H1 (cell line): ENCODE measurements at regions not wholly inside any gene's neighbourhood (a gene's known extent, or its start where the extent isn't known, plus 50 kb on each side); places are given as distances from the start of the nearest gene placed in this dataset.

Source experiments
- CHD2 ChIP-seq: IDR thresholded peaks from 2 replicates; pipeline ENCODE4 v1.6.1; 2012; ENCODE audit warnings: low read length, improper control_type of control experiment
- CTCF ChIP-seq, 3 experiments: IDR thresholded peaks; 1 replicate in 2 of 3; 2 replicates in 1 of 3; pipeline versions ENCODE4 v1.5.1 to v1.6.1; 2011; ENCODE audit warnings: low read length in 3 of 3, mild to moderate bottlenecking in 3 of 3, inconsistent platforms in 2 of 3, low read depth in 1 of 3, moderate library complexity in 1 of 3; ENCODE audit not compliant: insufficient read depth in 1 of 3; ENCODE audit errors: control extremely low read depth in 1 of 3
- JUN ChIP-seq: IDR thresholded peaks from 2 replicates; pipeline ENCODE4 v1.6.1; 2011; ENCODE audit warnings: low read depth, mild to moderate bottlenecking, improper control_type of control experiment, low read length
- JUND ChIP-seq: IDR thresholded peaks from 2 replicates; pipeline ENCODE4 v1.6.1; 2011; ENCODE audit warnings: mild to moderate bottlenecking, improper control_type of control experiment, low read length
- MAX ChIP-seq: IDR thresholded peaks from 2 replicates; pipeline ENCODE4 v1.6.1; 2012; ENCODE audit warnings: inconsistent platforms
- POLR2A ChIP-seq, 2 experiments: IDR thresholded peaks; 1 replicate in 1 of 2; 2 replicates in 1 of 2; pipeline ENCODE4 v1.6.1; 2011; ENCODE audit warnings: low read depth in 2 of 2, low read length in 2 of 2, mild to moderate bottlenecking in 2 of 2; ENCODE audit errors: control extremely low read depth in 1 of 2
- POLR2AphosphoS5 ChIP-seq: IDR thresholded peaks from 2 replicates; pipeline ENCODE4 v1.6.1; 2011; ENCODE audit warnings: low read depth, low read length
- RXRA ChIP-seq: IDR thresholded peaks from 2 replicates; pipeline ENCODE4 v1.6.1; 2011; ENCODE audit warnings: low read depth, mild to moderate bottlenecking, low read length, moderate library complexity; ENCODE audit not compliant: insufficient read depth
- SP1 ChIP-seq: IDR thresholded peaks from 2 replicates; pipeline ENCODE4 v1.6.1; 2011; ENCODE audit warnings: low read depth, low read length
- TAF1 ChIP-seq: IDR thresholded peaks from 2 replicates; pipeline ENCODE4 v1.6.1; 2011; ENCODE audit warnings: mild to moderate bottlenecking, low read depth, low read length

GRCh38 chr10:78129211-78129610 lies 95.5 kb downstream of the RPS24 start:
- TF ChIP-seq CTCF (IDR thresholded peaks at IDR 0.05; ENCODE audit: control extremely low read depth in 1 of 3, insufficient read depth in 1 of 3, low read depth in 1 of 3, low read length in 3 of 3) = no peak
- TF ChIP-seq RXRA = no peak
- TF ChIP-seq POLR2A (IDR thresholded peaks at IDR 0.05; ENCODE audit: control extremely low read depth in 1 of 2, low read depth in 2 of 2, low read length in 2 of 2) = no peak
- no peak for TF ChIP-seq MAX
- no peak for TF ChIP-seq JUND
- no peak for TF ChIP-seq TAF1
- TF ChIP-seq CHD2 = no peak
- no peak for TF ChIP-seq POLR2AphosphoS5
- TF ChIP-seq JUN = no peak
- no peak for TF ChIP-seq SP1
